NB4 (cell line): ENCODE measurements at regions not wholly inside any gene's neighbourhood (a gene's known extent, or its start where the extent isn't known, plus 50 kb on each side); places are given as distances from the start of the nearest gene placed in this dataset.

ENCODE experiments used
- POLR2A ChIP-seq: IDR thresholded peaks from 2 replicates; pipeline ENCODE4 v1.6.1; 2011; ENCODE audit warnings: mild to moderate bottlenecking; ENCODE audit not compliant: insufficient read length; ENCODE audit errors: extremely low read depth
- TF ChIP-seq, protein P1 (sequence below): IDR thresholded peaks from one replicate; pipeline ENCODE4 v1.5.1; 2012; ENCODE audit warnings: low read depth, low read length
- TF ChIP-seq, protein P2 (sequence below): IDR thresholded peaks from 2 replicates; pipeline ENCODE4 v1.6.1; 2011; ENCODE audit warnings: low read depth, low read length

DNA sequence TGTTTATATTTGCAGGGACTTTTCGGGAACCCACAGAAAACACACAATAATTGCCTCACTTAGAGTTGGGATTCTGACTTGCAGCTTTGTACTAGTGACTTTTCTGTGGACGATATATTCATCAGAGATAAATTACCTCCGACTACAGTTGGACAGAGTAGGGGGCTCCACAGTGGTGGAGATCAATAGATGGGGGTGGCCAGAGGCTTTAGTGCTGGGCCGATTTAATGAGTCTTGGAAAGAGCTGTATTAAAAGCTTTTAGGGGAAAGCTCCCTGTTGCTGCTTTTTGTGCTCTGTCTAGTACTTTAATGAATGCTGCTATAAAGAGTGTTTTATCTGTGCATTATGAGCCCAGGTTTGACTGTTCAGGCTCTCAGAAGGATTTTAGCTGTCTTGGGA is 359.2 kb upstream of the DPYD start:
- TF ChIP-seq, protein P1, sequence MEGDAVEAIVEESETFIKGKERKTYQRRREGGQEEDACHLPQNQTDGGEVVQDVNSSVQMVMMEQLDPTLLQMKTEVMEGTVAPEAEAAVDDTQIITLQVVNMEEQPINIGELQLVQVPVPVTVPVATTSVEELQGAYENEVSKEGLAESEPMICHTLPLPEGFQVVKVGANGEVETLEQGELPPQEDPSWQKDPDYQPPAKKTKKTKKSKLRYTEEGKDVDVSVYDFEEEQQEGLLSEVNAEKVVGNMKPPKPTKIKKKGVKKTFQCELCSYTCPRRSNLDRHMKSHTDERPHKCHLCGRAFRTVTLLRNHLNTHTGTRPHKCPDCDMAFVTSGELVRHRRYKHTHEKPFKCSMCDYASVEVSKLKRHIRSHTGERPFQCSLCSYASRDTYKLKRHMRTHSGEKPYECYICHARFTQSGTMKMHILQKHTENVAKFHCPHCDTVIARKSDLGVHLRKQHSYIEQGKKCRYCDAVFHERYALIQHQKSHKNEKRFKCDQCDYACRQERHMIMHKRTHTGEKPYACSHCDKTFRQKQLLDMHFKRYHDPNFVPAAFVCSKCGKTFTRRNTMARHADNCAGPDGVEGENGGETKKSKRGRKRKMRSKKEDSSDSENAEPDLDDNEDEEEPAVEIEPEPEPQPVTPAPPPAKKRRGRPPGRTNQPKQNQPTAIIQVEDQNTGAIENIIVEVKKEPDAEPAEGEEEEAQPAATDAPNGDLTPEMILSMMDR = no peak
- TF ChIP-seq, protein P2, sequence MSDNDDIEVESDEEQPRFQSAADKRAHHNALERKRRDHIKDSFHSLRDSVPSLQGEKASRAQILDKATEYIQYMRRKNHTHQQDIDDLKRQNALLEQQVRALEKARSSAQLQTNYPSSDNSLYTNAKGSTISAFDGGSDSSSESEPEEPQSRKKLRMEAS = no peak
- no peak for TF ChIP-seq POLR2A
